IPS-NIHi7 (cell line): ENCODE measurements at regions not wholly inside any gene's neighbourhood (a gene's known extent, or its start where the extent isn't known, plus 50 kb on each side); places are given as distances from the start of the nearest gene placed in this dataset.
"Not testable (repeated sequence)": the region's sequence is repeated elsewhere in the genome, so short reads cannot be mapped to it uniquely, and the experiment has no call there.

Experiments used
- DNase-seq: peaks from one replicate; pipeline ENCODE4 v3.0.0; 2012; ENCODE audit warnings: mixed read lengths; ENCODE audit errors: extremely low spot score

GRCh38 chr3:198147993-198148392, 188.0 kb downstream of the LMLN start:
- not testable (repeated sequence) for DNase-seq

GRCh38 chr3:198149904-198150303, 189.9 kb downstream of the LMLN start:
- DNase-seq: not testable (repeated sequence)

- DNase-seq: not testable (repeated sequence)
These were observed 191.8 kb downstream of the LMLN start for GRCh38 chr3:198151867-198152266.

DNA sequence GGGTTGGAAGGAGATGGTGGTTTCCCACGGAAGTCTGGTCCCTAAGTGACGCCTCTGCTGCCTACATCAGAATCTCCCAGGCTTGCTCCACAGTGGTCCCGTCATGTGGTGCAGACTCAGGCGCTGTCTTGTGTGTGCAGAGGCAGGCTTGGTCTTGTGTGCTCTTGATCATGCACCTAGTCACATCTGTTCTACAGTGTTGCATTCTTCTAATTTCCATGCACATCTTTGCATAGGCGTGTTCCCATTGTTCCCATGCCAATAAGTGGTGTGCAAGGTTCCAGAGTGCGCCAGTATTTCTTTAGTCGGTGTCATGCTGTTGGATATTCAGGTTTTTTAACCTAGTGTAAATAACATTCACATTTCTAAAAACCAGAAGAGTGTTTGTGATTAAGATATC, 195.8 kb downstream of the LMLN start:
- DNase-seq: not testable (repeated sequence)

DNA sequence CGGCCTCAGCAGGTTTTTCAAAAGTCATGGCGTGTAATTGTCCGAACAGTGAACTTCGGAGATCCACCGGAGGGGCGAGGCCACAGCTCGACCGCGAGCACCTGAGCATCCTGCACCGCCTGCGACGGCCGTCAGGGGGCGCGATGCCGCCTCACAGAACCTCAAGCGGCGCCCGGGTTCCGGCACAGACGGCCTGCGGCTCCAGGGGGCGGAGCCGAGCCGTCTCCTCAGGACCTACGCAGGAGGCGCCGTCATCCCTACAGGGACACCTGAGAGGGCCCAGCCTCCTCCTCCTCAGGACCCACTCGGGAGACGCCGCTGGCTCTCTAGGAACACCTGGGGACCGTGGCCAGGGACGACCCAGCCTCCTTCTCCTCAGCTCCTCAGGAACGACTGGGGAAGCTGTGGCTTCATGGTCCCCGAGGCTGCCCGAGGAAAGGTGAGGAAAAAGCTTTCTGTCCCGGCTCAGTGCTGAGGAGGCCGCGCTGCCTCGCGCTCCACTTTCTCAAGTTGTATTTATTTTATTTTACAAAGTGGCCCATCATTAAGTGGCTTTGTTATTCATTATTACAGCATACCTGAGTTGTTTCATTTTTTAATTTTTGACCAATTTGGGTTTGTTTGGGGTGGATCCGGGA, 197.3 kb downstream of the LMLN start:
- not testable (repeated sequence) for DNase-seq

- DNase-seq: not testable (repeated sequence)
These were observed 198.0 kb downstream of the LMLN start for GRCh38 chr3:198158007-198158406.

- DNase-seq: not testable (repeated sequence)
These were observed 207.5 kb downstream of the LMLN start for GRCh38 chr3:198167339-198168039.

- DNase-seq: not testable (repeated sequence)
These were observed 210.8 kb downstream of the LMLN start for GRCh38 chr3:198170781-198171180.

DNA sequence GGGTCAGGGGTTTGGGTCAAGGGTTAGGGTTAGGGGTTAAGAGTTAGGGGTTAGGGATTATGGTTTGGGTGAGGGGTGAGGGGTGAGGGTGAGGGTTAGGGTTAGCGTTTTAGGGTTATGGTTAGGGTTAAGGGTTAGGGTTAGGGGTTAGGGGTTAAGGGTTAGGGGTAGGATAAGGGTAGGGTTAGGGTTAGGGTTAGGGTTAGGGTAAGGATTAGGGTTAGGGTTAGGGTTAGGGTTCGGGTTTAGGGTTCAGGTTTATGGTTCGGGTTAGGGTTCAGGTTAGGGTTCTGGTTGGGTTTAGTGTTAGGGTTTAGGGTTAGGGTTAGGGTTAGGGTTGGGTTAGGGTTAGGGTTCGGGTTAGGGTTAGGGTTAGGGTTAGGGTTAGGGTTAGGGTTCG, 213.1 kb downstream of the LMLN start:
- not testable (repeated sequence) for DNase-seq

GRCh38 chr3:198173929-198174574, 214.0 kb downstream of the LMLN start:
- not testable (repeated sequence) for DNase-seq
